Hepatocyte (in vitro differentiated cells): ENCODE measurements at regions not wholly inside any gene's neighbourhood (a gene's known extent, or its start where the extent isn't known, plus 50 kb on each side); places are given as distances from the start of the nearest gene placed in this dataset.

Experiments used
- DNase-seq: peaks from one replicate; pipeline ENCODE4 v3.0.0-alpha.2; 2016; ENCODE audit warnings: low spot score
- H2AFZ ChIP-seq: fragments of 200-600 bp; sonication (generic); 2 replicates; pipeline ENCODE4 v1.6.0; 2016; ENCODE audit warnings: antibody characterized with exemption, mild to moderate bottlenecking
- H3K27ac ChIP-seq: fragments of 200-600 bp; sonication (generic); 2 replicates; pipeline ENCODE4 v1.5.1; 2016; ENCODE audit warnings: mild to moderate bottlenecking
- H3K27me3 ChIP-seq: fragments of 200-600 bp; sonication (generic); 2 replicates; pipeline ENCODE4 v1.6.1; 2016
- H3K36me3 ChIP-seq: fragments of 200-600 bp; sonication (generic); replicated peaks from 2 replicates; pipeline ENCODE4 v1.5.1; 2016; ENCODE audit warnings: low read depth; ENCODE audit not compliant: insufficient read depth
- H3K4me1 ChIP-seq: fragments of 200-600 bp; sonication (generic); 2 replicates; pipeline ENCODE4 v1.5.1; 2016; ENCODE audit warnings: mild to moderate bottlenecking, moderate library complexity; ENCODE audit not compliant: insufficient read depth
- H3K4me2 ChIP-seq: fragments of 200-600 bp; sonication (generic); 2 replicates; pipeline ENCODE4 v1.6.0; 2016
- H3K4me3 ChIP-seq: fragments of 200-600 bp; sonication (generic); 2 replicates; pipeline ENCODE4 v1.5.1; 2016; ENCODE audit warnings: mild to moderate bottlenecking
- H3K79me2 ChIP-seq: fragments of 200-600 bp; sonication (generic); 2 replicates; pipeline ENCODE4 v1.6.0; 2017; ENCODE audit warnings: mild to moderate bottlenecking
- H3K9me2 ChIP-seq: fragments of 200-600 bp; sonication (generic); replicated peaks from 2 replicates; pipeline ENCODE4 v1.6.0; 2017; ENCODE audit warnings: mild to moderate bottlenecking; ENCODE audit not compliant: insufficient read depth
- H3K9me3 ChIP-seq: fragments of 200-600 bp; sonication (generic); 2 replicates; pipeline ENCODE4 v1.5.1; 2016; ENCODE audit warnings: low read depth, mild to moderate bottlenecking
- H4K20me1 ChIP-seq: fragments of 200-600 bp; sonication (generic); 2 replicates; pipeline ENCODE4 v1.6.0; 2016; ENCODE audit warnings: mild to moderate bottlenecking; ENCODE audit not compliant: insufficient read depth, poor library complexity, severe bottlenecking
- CTCF ChIP-seq: fragments of 200-600 bp; sonication (generic); IDR thresholded peaks from 2 replicates; pipeline ENCODE4 v1.5.1; 2016; ENCODE audit warnings: antibody characterized with exemption, mild to moderate bottlenecking; ENCODE audit not compliant: poor library complexity
- EZH2 ChIP-seq: fragments of 200-600 bp; sonication (generic); IDR thresholded peaks from 2 replicates; pipeline ENCODE4 v1.6.1; 2016; ENCODE audit warnings: antibody characterized with exemption, mild to moderate bottlenecking, borderline replicate concordance
- EZH2phosphoT487 ChIP-seq: fragments of 200-600 bp; sonication (generic); IDR thresholded peaks from one replicate; pipeline ENCODE4 v1.6.1; 2018; ENCODE audit warnings: antibody characterized with exemption, mild to moderate bottlenecking, low read depth, moderate library complexity; ENCODE audit not compliant: unreplicated experiment, severe bottlenecking
- WGBS: methylation state at CpG from one replicate; pipeline ENCODE4 v1.1.6; 2016; ENCODE audit warnings: low lambda C conversion rate; ENCODE audit errors: missing lambda C conversion rate; 5-methylcytosine and 5-hydroxymethylcytosine counted together

DNA sequence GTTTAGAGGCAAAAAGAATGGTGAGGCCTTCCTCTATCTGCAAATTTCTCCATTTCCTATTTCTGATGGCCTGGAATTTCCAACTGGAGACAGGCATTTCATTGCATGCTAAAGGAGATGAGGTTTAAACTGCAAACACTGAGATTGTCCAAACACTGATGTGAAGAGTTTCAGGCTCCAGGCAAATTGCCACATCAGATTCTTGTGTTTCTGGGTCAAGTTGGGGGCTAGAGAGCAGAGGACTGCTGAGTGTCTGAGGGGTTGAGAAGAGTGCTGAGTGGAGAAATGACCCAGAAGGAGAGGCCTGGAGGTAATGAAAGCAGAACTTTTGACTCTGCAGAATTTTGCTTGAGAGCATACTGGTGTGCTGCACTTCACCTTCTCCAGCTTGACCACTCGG, 216.7 kb upstream of the MPHOSPH6 start:
- no peaks in the 10 kb centered on the region for H3K27me3 ChIP-seq
- WGBS = 57% methylated on average over 1 of the region's 1 CpG
- H3K36me3 ChIP-seq = no peaks in the 10 kb centered on the region
- no peaks in the 10 kb centered on the region for H3K9me2 ChIP-seq
- no peak for DNase-seq
- TF ChIP-seq EZH2 (no peak), CTCF (no peak), EZH2phosphoT487 (no peak)
- no peak overlapping the region for H3K4me3 ChIP-seq
- no peaks in the 10 kb centered on the region for H3K9me3 ChIP-seq
- no peaks in the 10 kb centered on the region for H3K4me1 ChIP-seq
- no peak overlapping the region for H3K27ac ChIP-seq
- H4K20me1 ChIP-seq = no peaks in the 10 kb centered on the region
- no peak overlapping the region for H3K4me2 ChIP-seq
- no peaks in the 10 kb centered on the region for H3K79me2 ChIP-seq
- no peak overlapping the region for H2AFZ ChIP-seq

DNA sequence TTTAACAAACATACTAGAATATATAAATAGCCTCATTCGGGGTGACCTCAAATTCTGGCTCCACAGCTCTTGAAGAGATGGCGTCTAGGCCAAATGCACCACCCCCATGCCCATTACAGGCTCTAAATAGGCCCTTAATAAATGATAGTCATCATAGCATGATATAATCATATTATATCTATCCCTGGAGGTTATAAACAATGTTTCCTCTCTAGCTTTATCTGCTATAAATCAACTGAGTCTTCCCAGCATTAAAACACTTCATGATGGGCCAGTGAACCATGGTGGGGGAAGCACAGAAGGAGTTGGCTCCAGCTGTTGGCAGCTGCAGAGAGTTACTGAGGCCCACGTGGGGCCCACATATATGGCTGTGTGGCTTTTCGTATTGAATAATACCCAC, 214.9 kb upstream of the MPHOSPH6 start:
- no peak overlapping the region for H2AFZ ChIP-seq
- H3K27me3 ChIP-seq = no peaks in the 10 kb centered on the region
- no peak overlapping the region for H3K4me2 ChIP-seq
- H4K20me1 ChIP-seq = no peaks in the 10 kb centered on the region
- no peak for DNase-seq
- H3K9me2 ChIP-seq = no peaks in the 10 kb centered on the region
- no peaks in the 10 kb centered on the region for H3K4me1 ChIP-seq
- H3K79me2 ChIP-seq = no peaks in the 10 kb centered on the region
- no peak overlapping the region for H3K27ac ChIP-seq
- TF ChIP-seq EZH2phosphoT487 = no peak
- TF ChIP-seq EZH2 = no peak
- no peak for TF ChIP-seq CTCF
- no peaks in the 10 kb centered on the region for H3K9me3 ChIP-seq
- no peak overlapping the region for H3K4me3 ChIP-seq
- 73% methylated on average over 4 of the region's 4 CpGs for WGBS
- no peaks in the 10 kb centered on the region for H3K36me3 ChIP-seq

GRCh38 chr16:82384017-82384416, 214.0 kb upstream of the MPHOSPH6 start:
- Histone ChIP-seq H3K27ac (no peak overlapping the region), H3K4me1 (no peaks in the 10 kb centered on the region), H3K36me3 (no peaks in the 10 kb centered on the region), H3K4me2 (no peak overlapping the region), H3K79me2 (no peaks in the 10 kb centered on the region), H3K9me3 (no peaks in the 10 kb centered on the region), H4K20me1 (no peaks in the 10 kb centered on the region), H2AFZ (no peak overlapping the region), H3K27me3 (no peaks in the 10 kb centered on the region), H3K4me3 (no peak overlapping the region), H3K9me2 (no peaks in the 10 kb centered on the region)
- 89% methylated on average over 4 of the region's 4 CpGs for WGBS
- TF ChIP-seq CTCF = no peak
- no peak for TF ChIP-seq EZH2
- TF ChIP-seq EZH2phosphoT487 = no peak
- DNase-seq = no peak

DNA sequence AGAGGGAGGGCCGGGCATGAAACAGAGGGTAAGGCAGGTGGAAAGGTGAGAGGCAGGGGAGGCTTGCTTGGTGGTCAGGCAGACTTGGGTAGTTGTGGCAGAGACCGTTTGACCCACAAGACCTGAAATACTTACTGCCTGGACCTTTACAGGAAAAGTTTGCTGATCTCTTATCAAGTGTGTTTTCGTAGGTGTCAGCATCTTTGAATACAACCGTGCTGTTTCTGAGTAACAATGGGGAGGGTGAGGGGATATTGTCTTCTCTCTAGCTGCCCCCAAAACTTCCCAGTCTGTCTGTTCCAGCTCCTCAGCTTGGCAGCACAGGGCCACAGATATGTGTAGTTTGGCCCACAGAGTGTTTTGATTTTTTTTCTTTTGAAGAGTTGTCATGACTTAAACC, 212.5 kb upstream of the MPHOSPH6 start:
- Histone ChIP-seq H3K27me3 (no peaks in the 10 kb centered on the region), H3K9me2 (no peaks in the 10 kb centered on the region), H2AFZ (no peak overlapping the region), H3K4me1 (no peaks in the 10 kb centered on the region), H3K4me2 (no peak overlapping the region), H3K27ac (no peak overlapping the region), H4K20me1 (no peaks in the 10 kb centered on the region), H3K4me3 (no peak overlapping the region), H3K36me3 (no peaks in the 10 kb centered on the region), H3K79me2 (no peaks in the 10 kb centered on the region), H3K9me3 (no peaks in the 10 kb centered on the region)
- DNase-seq = no peak
- TF ChIP-seq CTCF (no peak), EZH2 (no peak), EZH2phosphoT487 (no peak)
- WGBS = 47% methylated on average over 4 of the region's 4 CpGs
